ENCODE measurements at regions not wholly inside any gene's neighbourhood (a gene's known extent, or its start where the extent isn't known, plus 50 kb on each side); places are given as distances from the start of the nearest gene placed in this dataset.

DNA sequence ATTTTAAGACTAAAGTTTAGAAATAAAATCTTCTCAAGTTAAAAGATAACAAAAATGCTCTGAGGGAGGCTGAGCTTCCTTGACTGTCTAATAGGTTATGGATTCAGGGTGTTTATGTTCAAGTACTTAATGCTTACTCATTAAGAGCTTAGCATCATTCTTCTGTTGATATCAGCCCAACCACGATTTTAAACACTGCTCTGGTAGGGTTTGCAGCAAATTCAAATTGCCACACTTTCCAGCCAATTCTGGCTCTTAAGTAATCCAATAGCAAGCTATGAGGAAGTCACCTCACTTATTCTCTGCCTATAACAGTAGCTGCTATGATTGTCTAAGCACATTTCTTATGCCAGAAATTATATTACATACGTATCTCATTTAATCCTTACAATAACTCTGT lies 191.0 kb upstream of the KIF2A start:
- TF ChIP-seq POLR2AphosphoS5 (IDR thresholded peaks at IDR 0.05; ENCODE audit: low read depth, low read length) (no peak), TAF1 (IDR thresholded peaks at IDR 0.05; ENCODE audit: borderline replicate concordance, insufficient read depth, low read length) (no peak), SIN3A (IDR thresholded peaks at IDR 0.05; ENCODE audit: borderline replicate concordance, insufficient read depth, low read length) (no peak), FOXP2 (optimal IDR thresholded peaks at IDR 0.05; ENCODE audit: borderline replicate concordance, extremely low read depth, extremely low read length, insufficient read depth) (no peak)
- TF ChIP-seq, protein P1, sequence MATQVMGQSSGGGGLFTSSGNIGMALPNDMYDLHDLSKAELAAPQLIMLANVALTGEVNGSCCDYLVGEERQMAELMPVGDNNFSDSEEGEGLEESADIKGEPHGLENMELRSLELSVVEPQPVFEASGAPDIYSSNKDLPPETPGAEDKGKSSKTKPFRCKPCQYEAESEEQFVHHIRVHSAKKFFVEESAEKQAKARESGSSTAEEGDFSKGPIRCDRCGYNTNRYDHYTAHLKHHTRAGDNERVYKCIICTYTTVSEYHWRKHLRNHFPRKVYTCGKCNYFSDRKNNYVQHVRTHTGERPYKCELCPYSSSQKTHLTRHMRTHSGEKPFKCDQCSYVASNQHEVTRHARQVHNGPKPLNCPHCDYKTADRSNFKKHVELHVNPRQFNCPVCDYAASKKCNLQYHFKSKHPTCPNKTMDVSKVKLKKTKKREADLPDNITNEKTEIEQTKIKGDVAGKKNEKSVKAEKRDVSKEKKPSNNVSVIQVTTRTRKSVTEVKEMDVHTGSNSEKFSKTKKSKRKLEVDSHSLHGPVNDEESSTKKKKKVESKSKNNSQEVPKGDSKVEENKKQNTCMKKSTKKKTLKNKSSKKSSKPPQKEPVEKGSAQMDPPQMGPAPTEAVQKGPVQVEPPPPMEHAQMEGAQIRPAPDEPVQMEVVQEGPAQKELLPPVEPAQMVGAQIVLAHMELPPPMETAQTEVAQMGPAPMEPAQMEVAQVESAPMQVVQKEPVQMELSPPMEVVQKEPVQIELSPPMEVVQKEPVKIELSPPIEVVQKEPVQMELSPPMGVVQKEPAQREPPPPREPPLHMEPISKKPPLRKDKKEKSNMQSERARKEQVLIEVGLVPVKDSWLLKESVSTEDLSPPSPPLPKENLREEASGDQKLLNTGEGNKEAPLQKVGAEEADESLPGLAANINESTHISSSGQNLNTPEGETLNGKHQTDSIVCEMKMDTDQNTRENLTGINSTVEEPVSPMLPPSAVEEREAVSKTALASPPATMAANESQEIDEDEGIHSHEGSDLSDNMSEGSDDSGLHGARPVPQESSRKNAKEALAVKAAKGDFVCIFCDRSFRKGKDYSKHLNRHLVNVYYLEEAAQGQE (IDR thresholded peaks at IDR 0.05; ENCODE audit: insufficient read depth in 1 of 2, low read depth in 2 of 2, low read length in 2 of 2): no peak

All from PFSK-1 (cell line).